K562 (cell line): ENCODE measurements at regions not wholly inside any gene's neighbourhood (a gene's known extent, or its start where the extent isn't known, plus 50 kb on each side); places are given as distances from the start of the nearest gene placed in this dataset.

Source experiments
- ATAC-seq: fragments of 200-7000 bp; cut with Tn5 transposase; 3 replicates; pipeline ENCODE4 v1.9.1; 2020; ENCODE audit warnings: moderate library complexity
- BruUV-seq: library from RNA; stranded (reverse); fragments of 400-500 nt; replicated peaks from 2 replicates; lab custom pipeline; 2021; lab: Mats Ljungman, UMichigan
- CTCF ChIA-PET: fragments of 300-600 bp; formaldehyde crosslinking; extraction: SDS; loops from one replicate; lab custom pipeline; 2021; ENCODE audit warnings: low intra/inter-chr PET ratio; lab: Yijun Ruan, JAX
- POLR2A ChIA-PET: fragments of 300-600, 350-650 bp; sonication (Branson Sonifier 250); formaldehyde crosslinking; extraction: SDS; loops from one replicate; lab custom pipeline; 2021; ENCODE audit warnings: antibody characterized with exemption, inconsistent platforms; lab: Yijun Ruan, JAX
- DNase-seq, 4 experiments: peaks; one replicate each; pipeline versions ENCODE4 v3.0.0 to v3.0.0-alpha.2; 2011 to 2018; ENCODE audit warnings: low spot score in 3 of 4, mixed read lengths in 3 of 4; ENCODE audit errors: extremely low read depth in 1 of 4
- FAIRE-seq: peaks from 2 replicates; lab custom pipeline; 2011; peaks lifted over from hg19 to GRCh38; lab: Jason Lieb, UNC
- H2AFZ ChIP-seq: 2 replicates; pipeline ENCODE4 v1.6.0; 2011; ENCODE audit warnings: low read depth, low read length, control low read depth, inconsistent platforms
- H3K27ac ChIP-seq: fragments of 200-600 bp; 3 replicates; pipeline ENCODE4 v1.8.0; 2011; ENCODE audit warnings: low read depth, mild to moderate bottlenecking, control low read depth, inconsistent platforms, low read length, moderate library complexity, mixed read lengths; ENCODE audit errors: extremely low read depth
- H3K27me3 ChIP-seq, 2 experiments: fragments of 300-600 bp in 1 of 2; 2 replicates in 1 of 2; 3 replicates in 1 of 2; pipeline versions ENCODE4 v1.6.0 to v1.8.0; 2011; ENCODE audit warnings: inconsistent platforms in 2 of 2, low read length in 2 of 2, mild to moderate bottlenecking in 1 of 2, mixed read lengths in 1 of 2, moderate library complexity in 1 of 2; ENCODE audit not compliant: control insufficient read depth in 2 of 2, insufficient read depth in 2 of 2
- H3K36me3 ChIP-seq: fragments of 300-600 bp; 3 replicates; pipeline ENCODE4 v1.8.0; 2011; ENCODE audit warnings: mild to moderate bottlenecking, low read length, inconsistent platforms; ENCODE audit not compliant: control insufficient read depth, insufficient read depth
- H3K4me1 ChIP-seq, 2 experiments: fragments of 200-600 bp in 1 of 2; replicated peaks in 1 of 2; 2 replicates in 1 of 2; 3 replicates in 1 of 2; pipeline versions ENCODE4 v1.5.1 to v1.8.0; 2011; ENCODE audit warnings: inconsistent platforms in 2 of 2, low read length in 2 of 2, mild to moderate bottlenecking in 1 of 2, mixed read lengths in 1 of 2, moderate library complexity in 1 of 2; ENCODE audit not compliant: control insufficient read depth in 2 of 2, insufficient read depth in 2 of 2
- H3K4me2 ChIP-seq: 2 replicates; pipeline ENCODE4 v1.6.1; 2011; ENCODE audit warnings: low read length, control low read depth, inconsistent platforms, mixed read lengths; ENCODE audit not compliant: insufficient read depth
- H3K4me3 ChIP-seq: fragments of 200-600 bp; sonication (generic), shearing (Covaris generic); 2 replicates; pipeline ENCODE4 v1.5.1; 2016; ENCODE audit warnings: control low read depth, inconsistent platforms
- H3K79me2 ChIP-seq: fragments of 200-600 bp; 3 replicates; pipeline ENCODE4 v1.8.0; 2011; ENCODE audit warnings: low read length, inconsistent platforms; ENCODE audit not compliant: control insufficient read depth, insufficient read depth
- H3K9ac ChIP-seq, 2 experiments: 2 replicates each; pipeline versions ENCODE4 v1.6.0 to v1.6.1; 2011; ENCODE audit warnings: low read depth in 2 of 2, low read length in 2 of 2, control low read depth in 1 of 2, inconsistent platforms in 1 of 2, mild to moderate bottlenecking in 1 of 2, mixed read lengths in 1 of 2; ENCODE audit not compliant: insufficient read depth in 1 of 2
- H3K9me1 ChIP-seq: one replicate; pipeline ENCODE4 v1.6.0; 2011; ENCODE audit warnings: inconsistent platforms, mild to moderate bottlenecking, low read length, moderate library complexity; ENCODE audit not compliant: control insufficient read depth, insufficient read depth
- H3K9me3 ChIP-seq: replicated peaks from 2 replicates; pipeline ENCODE4 v1.5.1; 2011; ENCODE audit warnings: low read depth, low read length, inconsistent platforms; ENCODE audit not compliant: control insufficient read depth, insufficient read depth
- H4K20me1 ChIP-seq: replicated peaks from 2 replicates; pipeline ENCODE4 v1.6.1; 2011; ENCODE audit warnings: low read length, inconsistent platforms, mixed read lengths; ENCODE audit not compliant: control insufficient read depth, insufficient read depth
- BACH1 ChIP-seq: fragments of 200-800 bp; sonication (Bioruptor generic); IDR thresholded peaks from 2 replicates; pipeline ENCODE4 v1.6.1; 2016; ENCODE audit warnings: missing genetic modification characterization, missing compliant biosample characterization
- BMI1 ChIP-seq: fragments of 150-350 bp; IDR thresholded peaks from 2 replicates; pipeline ENCODE4 v1.6.1; 2014; ENCODE audit warnings: low read length
- HOXB6 ChIP-seq: fragments of 250-450 bp; sonication (Bioruptor Pico); IDR thresholded peaks from 2 replicates; pipeline ENCODE4 v1.5.1; 2022; ENCODE audit warnings: mild to moderate bottlenecking, borderline replicate concordance
- JUNB ChIP-seq: fragments of 450-650 bp; formaldehyde crosslinking; conservative IDR thresholded peaks from 2 replicates; pipeline ENCODE4 v1.4.0; 2020; ENCODE audit warnings: mild to moderate bottlenecking
- MYNN ChIP-seq, 2 experiments: sonication (generic); formaldehyde crosslinking in 1 of 2; IDR thresholded peaks; 2 replicates each; pipeline versions ENCODE4 v1.5.0 to v1.6.1; 2016 to 2020; ENCODE audit warnings: antibody characterized with exemption in 1 of 2, missing genetic modification reagents in 1 of 2
- POLR2B ChIP-seq: fragments of 450-650 bp; IDR thresholded peaks from 2 replicates; pipeline ENCODE4 v1.6.1; 2018; ENCODE audit warnings: low read depth; ENCODE audit not compliant: partially characterized antibody
- PTRF ChIP-seq: fragments of 450-650 bp; IDR thresholded peaks from 2 replicates; pipeline ENCODE4 v1.6.1; 2016; ENCODE audit warnings: mild to moderate bottlenecking, missing genetic modification characterization, missing compliant biosample characterization
- ZNF23 ChIP-seq: fragments of 250-450 bp; sonication (Bioruptor Pico); IDR thresholded peaks from 2 replicates; pipeline ENCODE4 v1.4.0; 2020; ENCODE audit warnings: mild to moderate bottlenecking
- ZNF24 ChIP-seq: fragments of 450-650 bp; IDR thresholded peaks from 2 replicates; pipeline ENCODE4 v1.6.1; 2016
- ZNF79 ChIP-seq: fragments of 250-450 bp; sonication (Bioruptor Pico); IDR thresholded peaks from 2 replicates; pipeline ENCODE4 v1.4.0; 2020; ENCODE audit warnings: low read depth, mild to moderate bottlenecking, moderate library complexity
- WGBS: fragments of 100-300 bp; shearing (Covaris generic); methylation state at CpG from one replicate; pipeline ENCODE4 v1.1.6; 2016; ENCODE audit warnings: low coverage, mixed read lengths; ENCODE audit not compliant: insufficient coverage; ENCODE audit errors: missing lambda C conversion rate; 5-methylcytosine and 5-hydroxymethylcytosine counted together
- in situ Hi-C: fragments of 300-500 bp; cut with MboI; formaldehyde crosslinking; loops from 4 replicates; pipeline ENCODE4 v1.15.0; 2018; ENCODE audit warnings: inconsistent platforms, mixed read lengths
- intact Hi-C: fragments of 100-400 bp; cut with micrococcal nuclease; formaldehyde crosslinking; loops from 2 replicates; pipeline ENCODE4 v1.14.2; 2022
- TF ChIP-seq, protein P1 (sequence below), 2 experiments: fragments of 450-650 bp; IDR thresholded peaks; 2 replicates each; pipeline ENCODE4 v1.6.1; 2018; ENCODE audit warnings: mild to moderate bottlenecking in 2 of 2, low read depth in 1 of 2; ENCODE audit not compliant: partially characterized antibody in 2 of 2
- TF ChIP-seq, protein P2 (sequence below): fragments of 450-650 bp; formaldehyde crosslinking; conservative IDR thresholded peaks from 2 replicates; pipeline ENCODE4 v1.4.0; 2022; ENCODE audit warnings: mild to moderate bottlenecking, missing genetic modification characterization

DNA sequence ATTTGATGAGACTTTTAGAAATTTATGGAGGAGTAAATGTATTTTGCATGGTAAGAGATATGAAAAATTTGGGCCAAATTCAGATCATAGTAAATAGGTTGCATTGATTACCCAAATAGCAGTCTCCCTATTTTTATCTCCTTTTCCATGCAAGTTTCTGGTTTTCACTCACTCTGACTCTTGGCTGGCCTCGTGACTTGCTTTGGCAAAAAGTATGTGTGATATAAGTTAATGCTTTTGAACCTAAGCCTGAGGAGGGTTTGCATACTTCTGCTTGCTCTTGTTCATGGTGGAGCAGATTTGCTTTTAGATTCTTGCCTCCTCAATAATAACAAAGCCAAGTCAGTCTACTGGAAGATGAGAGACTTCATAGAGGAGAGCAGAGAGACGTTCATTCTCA, 1045.9 kb upstream of the CDH8 start:
- intact Hi-C loops, result no loop called here
- TF ChIP-seq BMI1 (no peak), ZNF23 (CRISPR knock-in tag) (no peak), ZNF79 (CRISPR knock-in tag) (no peak), JUNB (CRISPR knock-in tag) (no peak), ZNF24 (no peak), MYNN (IDR thresholded peaks at IDR 0.05) (no peak), MYNN (CRISPR knock-in tag; IDR thresholded peaks at IDR 0.05) (no peak), POLR2B (no peak), HOXB6 (CRISPR knock-in tag) (no peak), PTRF (tag) (no peak), BACH1 (tag) (no peak)
- TF ChIP-seq, protein P1, sequence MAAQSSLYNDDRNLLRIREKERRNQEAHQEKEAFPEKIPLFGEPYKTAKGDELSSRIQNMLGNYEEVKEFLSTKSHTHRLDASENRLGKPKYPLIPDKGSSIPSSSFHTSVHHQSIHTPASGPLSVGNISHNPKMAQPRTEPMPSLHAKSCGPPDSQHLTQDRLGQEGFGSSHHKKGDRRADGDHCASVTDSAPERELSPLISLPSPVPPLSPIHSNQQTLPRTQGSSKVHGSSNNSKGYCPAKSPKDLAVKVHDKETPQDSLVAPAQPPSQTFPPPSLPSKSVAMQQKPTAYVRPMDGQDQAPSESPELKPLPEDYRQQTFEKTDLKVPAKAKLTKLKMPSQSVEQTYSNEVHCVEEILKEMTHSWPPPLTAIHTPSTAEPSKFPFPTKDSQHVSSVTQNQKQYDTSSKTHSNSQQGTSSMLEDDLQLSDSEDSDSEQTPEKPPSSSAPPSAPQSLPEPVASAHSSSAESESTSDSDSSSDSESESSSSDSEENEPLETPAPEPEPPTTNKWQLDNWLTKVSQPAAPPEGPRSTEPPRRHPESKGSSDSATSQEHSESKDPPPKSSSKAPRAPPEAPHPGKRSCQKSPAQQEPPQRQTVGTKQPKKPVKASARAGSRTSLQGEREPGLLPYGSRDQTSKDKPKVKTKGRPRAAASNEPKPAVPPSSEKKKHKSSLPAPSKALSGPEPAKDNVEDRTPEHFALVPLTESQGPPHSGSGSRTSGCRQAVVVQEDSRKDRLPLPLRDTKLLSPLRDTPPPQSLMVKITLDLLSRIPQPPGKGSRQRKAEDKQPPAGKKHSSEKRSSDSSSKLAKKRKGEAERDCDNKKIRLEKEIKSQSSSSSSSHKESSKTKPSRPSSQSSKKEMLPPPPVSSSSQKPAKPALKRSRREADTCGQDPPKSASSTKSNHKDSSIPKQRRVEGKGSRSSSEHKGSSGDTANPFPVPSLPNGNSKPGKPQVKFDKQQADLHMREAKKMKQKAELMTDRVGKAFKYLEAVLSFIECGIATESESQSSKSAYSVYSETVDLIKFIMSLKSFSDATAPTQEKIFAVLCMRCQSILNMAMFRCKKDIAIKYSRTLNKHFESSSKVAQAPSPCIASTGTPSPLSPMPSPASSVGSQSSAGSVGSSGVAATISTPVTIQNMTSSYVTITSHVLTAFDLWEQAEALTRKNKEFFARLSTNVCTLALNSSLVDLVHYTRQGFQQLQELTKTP (IDR thresholded peaks at IDR 0.05; ENCODE audit: low read depth in 1 of 2, partially characterized antibody in 2 of 2), result no peak
- TF ChIP-seq, protein P2, sequence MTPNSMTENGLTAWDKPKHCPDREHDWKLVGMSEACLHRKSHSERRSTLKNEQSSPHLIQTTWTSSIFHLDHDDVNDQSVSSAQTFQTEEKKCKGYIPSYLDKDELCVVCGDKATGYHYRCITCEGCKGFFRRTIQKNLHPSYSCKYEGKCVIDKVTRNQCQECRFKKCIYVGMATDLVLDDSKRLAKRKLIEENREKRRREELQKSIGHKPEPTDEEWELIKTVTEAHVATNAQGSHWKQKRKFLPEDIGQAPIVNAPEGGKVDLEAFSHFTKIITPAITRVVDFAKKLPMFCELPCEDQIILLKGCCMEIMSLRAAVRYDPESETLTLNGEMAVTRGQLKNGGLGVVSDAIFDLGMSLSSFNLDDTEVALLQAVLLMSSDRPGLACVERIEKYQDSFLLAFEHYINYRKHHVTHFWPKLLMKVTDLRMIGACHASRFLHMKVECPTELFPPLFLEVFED (CRISPR knock-in tag), result no peak
- TF ChIP-seq, all 486 proteins: peak for 0
- FAIRE-seq (no peak), ATAC-seq (no peak), DNase-seq (no peak)
- no peaks in the 10 kb centered on the region for H3K27me3 ChIP-seq
- WGBS, result 0% methylated on average over 2 of the region's 2 CpGs
- H3K9me1 ChIP-seq, result no peaks in the 10 kb centered on the region
- ChIA-PET CTCF (no interaction called here), POLR2A (no interaction called here)
- H3K36me3 ChIP-seq, result no peaks in the 10 kb centered on the region
- in situ Hi-C loops, result no loop called here
- H3K9me3 ChIP-seq, result no peaks in the 10 kb centered on the region
- no peak overlapping the region for H2AFZ ChIP-seq
- no peaks in the 10 kb centered on the region for H4K20me1 ChIP-seq
- BruUV-seq, result no TSS peak
- no peaks in the 10 kb centered on the region for H3K79me2 ChIP-seq
- no peak overlapping the region for H3K9ac ChIP-seq
- no peak overlapping the region for H3K4me3 ChIP-seq
- no peak overlapping the region for H3K27ac ChIP-seq
- H3K4me1 ChIP-seq, result no peaks in the 10 kb centered on the region
- no peak overlapping the region for H3K4me2 ChIP-seq
